Gastrocnemius medialis (tissue), 4 donors: ENCODE measurements at regions not wholly inside any gene's neighbourhood (a gene's known extent, or its start where the extent isn't known, plus 50 kb on each side); places are given as distances from the start of the nearest gene placed in this dataset.

Source experiments
- CTCF ChIP-seq, 5 experiments: fragments of 450-650 bp in 3 of 5; fragments of 200-600 bp in 2 of 5; sonication (generic) in 2 of 5; IDR thresholded peaks in 4 of 5; conservative IDR thresholded peaks in 1 of 5; 1 replicate in 4 of 5; 2 replicates in 1 of 5; pipeline ENCODE4 v1.5.1; 2016 to 2019; ENCODE audit warnings: antibody characterized with exemption in 5 of 5, mild to moderate bottlenecking in 3 of 5, moderate library complexity in 3 of 5
- POLR2A ChIP-seq, 2 donors: fragments of 450-650 bp; IDR thresholded peaks; one replicate each; pipeline ENCODE4 v1.6.1; 2017; ENCODE audit warnings: antibody characterized with exemption in 2 of 2, mild to moderate bottlenecking in 2 of 2, moderate library complexity in 2 of 2

DNA sequence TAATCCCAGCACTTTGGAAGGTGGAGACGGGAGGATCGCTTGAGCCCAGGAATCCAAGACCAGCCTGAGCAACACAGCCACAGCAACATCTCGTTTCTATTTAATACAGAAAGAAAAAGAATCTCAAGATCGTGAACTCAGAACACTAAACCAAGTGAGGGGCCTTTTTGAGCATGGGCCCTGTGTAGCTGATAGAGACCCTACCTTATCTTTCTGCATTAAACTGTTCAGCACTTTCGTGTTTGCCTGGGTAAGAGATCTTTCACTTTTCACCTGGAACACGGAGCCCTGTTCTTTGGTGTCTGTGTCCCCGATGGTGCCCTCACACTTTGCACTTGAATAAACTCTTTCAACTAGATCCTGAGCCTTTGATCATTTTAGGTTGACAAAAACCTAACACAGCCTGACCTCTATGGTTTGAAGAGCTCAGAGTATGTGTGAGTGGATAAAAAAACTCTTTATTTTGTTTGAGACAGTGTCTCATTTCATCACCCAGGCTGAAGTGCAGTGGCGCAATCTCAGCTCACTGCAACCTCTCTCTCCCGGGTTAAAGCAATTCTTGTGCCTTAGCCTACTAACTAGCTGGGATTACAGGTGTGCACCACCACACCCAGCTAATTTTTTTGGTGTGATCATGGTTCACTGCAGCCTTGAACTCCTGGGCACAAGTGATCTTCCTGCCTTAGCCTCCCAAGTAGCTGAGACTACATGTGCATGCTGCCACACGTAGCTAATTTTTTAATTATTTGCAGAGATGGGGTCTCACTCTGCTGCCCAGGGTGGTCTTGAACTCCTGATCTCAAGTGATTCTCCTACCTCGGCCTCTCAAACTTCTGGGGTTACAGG lies 83.8 kb upstream of the GRIN2A start:
- TF ChIP-seq POLR2A (IDR thresholded peaks at IDR 0.05): no peak
- TF ChIP-seq CTCF (IDR thresholded peaks at IDR 0.05 in 4 of 5, conservative IDR thresholded peaks at IDR 0.05 in 1 of 5): no peak
